ENCODE measurements at regions not wholly inside any gene's neighbourhood (a gene's known extent, or its start where the extent isn't known, plus 50 kb on each side); places are given as distances from the start of the nearest gene placed in this dataset.

DNA sequence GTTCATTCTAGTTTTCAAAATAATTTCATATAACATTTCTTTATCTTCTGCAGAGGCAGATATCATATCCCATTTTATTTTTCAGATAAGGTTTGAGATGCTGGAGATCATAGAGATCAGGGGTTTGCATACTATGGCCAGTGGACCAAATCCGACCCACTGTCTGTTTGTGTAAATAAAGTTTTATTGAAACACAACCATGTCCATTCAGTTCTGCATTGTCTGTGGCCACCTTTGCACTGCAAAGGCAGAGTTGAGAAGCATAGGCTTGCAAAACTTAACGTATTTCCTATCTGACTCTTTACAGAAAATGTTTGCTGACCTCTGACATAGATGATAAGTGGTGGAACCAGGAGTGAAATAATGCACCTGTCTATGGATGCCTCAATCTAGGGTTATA, 63.9 kb upstream of the SOD3 start:
- H3K27ac ChIP-seq: no peak overlapping the region
- no peak for TF ChIP-seq EZH2 (IDR thresholded peaks at IDR 0.05; ENCODE audit: borderline replicate concordance)
- TF ChIP-seq, protein P1, sequence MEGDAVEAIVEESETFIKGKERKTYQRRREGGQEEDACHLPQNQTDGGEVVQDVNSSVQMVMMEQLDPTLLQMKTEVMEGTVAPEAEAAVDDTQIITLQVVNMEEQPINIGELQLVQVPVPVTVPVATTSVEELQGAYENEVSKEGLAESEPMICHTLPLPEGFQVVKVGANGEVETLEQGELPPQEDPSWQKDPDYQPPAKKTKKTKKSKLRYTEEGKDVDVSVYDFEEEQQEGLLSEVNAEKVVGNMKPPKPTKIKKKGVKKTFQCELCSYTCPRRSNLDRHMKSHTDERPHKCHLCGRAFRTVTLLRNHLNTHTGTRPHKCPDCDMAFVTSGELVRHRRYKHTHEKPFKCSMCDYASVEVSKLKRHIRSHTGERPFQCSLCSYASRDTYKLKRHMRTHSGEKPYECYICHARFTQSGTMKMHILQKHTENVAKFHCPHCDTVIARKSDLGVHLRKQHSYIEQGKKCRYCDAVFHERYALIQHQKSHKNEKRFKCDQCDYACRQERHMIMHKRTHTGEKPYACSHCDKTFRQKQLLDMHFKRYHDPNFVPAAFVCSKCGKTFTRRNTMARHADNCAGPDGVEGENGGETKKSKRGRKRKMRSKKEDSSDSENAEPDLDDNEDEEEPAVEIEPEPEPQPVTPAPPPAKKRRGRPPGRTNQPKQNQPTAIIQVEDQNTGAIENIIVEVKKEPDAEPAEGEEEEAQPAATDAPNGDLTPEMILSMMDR (IDR thresholded peaks at IDR 0.05; ENCODE audit: poor library complexity): no peak
- no peak overlapping the region for H3K4me2 ChIP-seq
- H4K20me1 ChIP-seq (ENCODE audit: insufficient read depth, poor library complexity, severe bottlenecking): no peaks in the 10 kb centered on the region
- no peaks in the 10 kb centered on the region for H3K9me3 ChIP-seq (ENCODE audit: low read depth)
- H3K4me3 ChIP-seq: no peak overlapping the region
- no peaks in the 10 kb centered on the region for H3K4me1 ChIP-seq (ENCODE audit: insufficient read depth)
- H2AFZ ChIP-seq: no peak overlapping the region
- WGBS (ENCODE audit: low lambda C conversion rate, missing lambda C conversion rate): 74% methylated on average over 2 of the region's 2 CpGs
- H3K36me3 ChIP-seq (replicated peaks; ENCODE audit: insufficient read depth, low read depth): no peaks in the 10 kb centered on the region
- H3K27me3 ChIP-seq: no peaks in the 10 kb centered on the region
- no peak for DNase-seq (ENCODE audit: low spot score)
- no peaks in the 10 kb centered on the region for H3K79me2 ChIP-seq
- H3K9me2 ChIP-seq (replicated peaks; ENCODE audit: insufficient read depth): no peaks in the 10 kb centered on the region

DNA sequence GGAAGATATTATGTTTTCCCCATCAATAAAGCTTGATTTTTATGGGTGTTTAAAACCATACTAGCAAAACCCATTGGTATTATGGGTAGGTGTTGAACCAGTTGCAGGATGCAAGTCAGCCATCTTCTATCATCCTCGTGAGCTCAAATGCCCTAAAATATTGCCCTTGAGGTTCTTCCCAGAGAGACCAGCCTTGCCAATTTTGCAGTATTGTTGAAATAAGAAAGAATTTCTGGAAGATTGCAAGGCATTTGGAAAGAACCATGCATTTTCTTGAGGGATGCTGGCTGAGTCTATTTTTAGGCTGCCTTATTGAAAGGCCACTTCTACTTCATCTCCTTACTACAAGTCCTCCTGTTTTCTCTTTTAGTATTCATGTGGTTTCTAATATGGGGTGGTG, 60.9 kb upstream of the SOD3 start:
- no peaks in the 10 kb centered on the region for H3K27me3 ChIP-seq
- H3K79me2 ChIP-seq: no peaks in the 10 kb centered on the region
- H3K27ac ChIP-seq: no peak overlapping the region
- no peak for TF ChIP-seq EZH2 (IDR thresholded peaks at IDR 0.05; ENCODE audit: borderline replicate concordance)
- TF ChIP-seq, protein P1 (IDR thresholded peaks at IDR 0.05; ENCODE audit: poor library complexity): no peak
- TF ChIP-seq EZH2phosphoT487 (IDR thresholded peaks at IDR 0.05; ENCODE audit: low read depth, severe bottlenecking, unreplicated experiment): no peak
- WGBS (ENCODE audit: low lambda C conversion rate, missing lambda C conversion rate): 95% methylated on average over 1 of the region's 1 CpG
- no peak overlapping the region for H2AFZ ChIP-seq
- no peaks in the 10 kb centered on the region for H3K9me3 ChIP-seq (ENCODE audit: low read depth)
- H3K4me1 ChIP-seq (ENCODE audit: insufficient read depth): no peaks in the 10 kb centered on the region
- no peaks in the 10 kb centered on the region for H4K20me1 ChIP-seq (ENCODE audit: insufficient read depth, poor library complexity, severe bottlenecking)
- no peak overlapping the region for H3K4me2 ChIP-seq
- no peaks in the 10 kb centered on the region for H3K9me2 ChIP-seq (replicated peaks; ENCODE audit: insufficient read depth)
- DNase-seq (ENCODE audit: low spot score): no peak
- no peak overlapping the region for H3K4me3 ChIP-seq
- H3K36me3 ChIP-seq (replicated peaks; ENCODE audit: insufficient read depth, low read depth): no peaks in the 10 kb centered on the region

DNA sequence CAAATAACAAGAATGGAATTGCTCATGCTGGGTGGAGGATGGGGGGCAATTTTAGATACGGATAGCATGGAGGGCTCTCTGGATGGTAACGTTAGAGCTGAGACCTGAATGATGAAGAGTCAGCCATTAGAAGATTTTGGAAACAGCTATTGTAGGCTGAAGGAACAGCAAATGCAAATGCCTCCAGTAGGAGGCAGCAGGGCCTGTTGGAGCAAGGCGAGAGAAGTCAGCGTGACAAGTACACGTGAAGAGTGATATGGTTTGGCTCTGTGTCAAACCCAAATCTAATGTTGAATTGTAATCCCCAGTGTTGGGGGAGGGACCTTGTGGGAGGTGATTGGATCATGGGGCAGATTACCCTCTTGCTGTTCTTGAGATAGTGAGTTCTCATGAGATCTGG, 59.3 kb upstream of the SOD3 start:
- no peaks in the 10 kb centered on the region for H3K9me3 ChIP-seq (ENCODE audit: low read depth)
- no peaks in the 10 kb centered on the region for H3K79me2 ChIP-seq
- H3K4me1 ChIP-seq (ENCODE audit: insufficient read depth): no peaks in the 10 kb centered on the region
- H3K9me2 ChIP-seq (replicated peaks; ENCODE audit: insufficient read depth): no peaks in the 10 kb centered on the region
- no peak overlapping the region for H3K27ac ChIP-seq
- H3K36me3 ChIP-seq (replicated peaks; ENCODE audit: insufficient read depth, low read depth): no peaks in the 10 kb centered on the region
- TF ChIP-seq EZH2phosphoT487 (IDR thresholded peaks at IDR 0.05; ENCODE audit: low read depth, severe bottlenecking, unreplicated experiment) (no peak), EZH2 (IDR thresholded peaks at IDR 0.05; ENCODE audit: borderline replicate concordance) (no peak)
- TF ChIP-seq, protein P1 (IDR thresholded peaks at IDR 0.05; ENCODE audit: poor library complexity): no peak
- H2AFZ ChIP-seq: no peak overlapping the region
- H3K27me3 ChIP-seq: no peaks in the 10 kb centered on the region
- H3K4me2 ChIP-seq: no peak overlapping the region
- WGBS (ENCODE audit: low lambda C conversion rate, missing lambda C conversion rate): 65% methylated on average over 5 of the region's 5 CpGs
- no peak for DNase-seq (ENCODE audit: low spot score)
- no peak overlapping the region for H3K4me3 ChIP-seq
- H4K20me1 ChIP-seq (ENCODE audit: insufficient read depth, poor library complexity, severe bottlenecking): no peaks in the 10 kb centered on the region

DNA sequence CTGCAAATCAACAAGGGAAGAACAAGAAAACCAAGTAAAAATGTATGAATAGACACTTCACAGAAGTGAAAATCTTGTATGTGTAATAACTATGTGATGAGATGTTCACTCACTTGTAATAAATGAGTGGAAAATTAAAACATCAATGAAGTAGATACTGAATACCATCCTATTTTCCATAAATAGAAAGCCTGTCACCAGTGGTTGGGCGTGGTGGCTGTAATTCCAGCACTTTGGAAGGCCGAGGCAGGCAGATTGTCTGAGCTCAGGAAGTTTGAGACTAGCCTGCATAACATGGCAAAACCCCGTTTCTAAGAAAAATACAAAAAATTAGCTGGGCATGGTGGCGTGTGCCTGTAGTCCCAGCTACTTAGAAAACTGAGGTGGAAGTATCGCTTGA, 53.5 kb upstream of the SOD3 start:
- no peak overlapping the region for H3K4me3 ChIP-seq
- H4K20me1 ChIP-seq (ENCODE audit: insufficient read depth, poor library complexity, severe bottlenecking): no peaks in the 10 kb centered on the region
- 90% methylated on average over 5 of the region's 5 CpGs for WGBS (ENCODE audit: low lambda C conversion rate, missing lambda C conversion rate)
- H3K4me1 ChIP-seq (ENCODE audit: insufficient read depth): no peaks in the 10 kb centered on the region
- DNase-seq (ENCODE audit: low spot score): no peak
- TF ChIP-seq, protein P1 (IDR thresholded peaks at IDR 0.05; ENCODE audit: poor library complexity): no peak
- no peaks in the 10 kb centered on the region for H3K79me2 ChIP-seq
- no peaks in the 10 kb centered on the region for H3K36me3 ChIP-seq (replicated peaks; ENCODE audit: insufficient read depth, low read depth)
- no peak overlapping the region for H3K27ac ChIP-seq
- H3K27me3 ChIP-seq: no peaks in the 10 kb centered on the region
- H3K4me2 ChIP-seq: no peak overlapping the region
- H2AFZ ChIP-seq: no peak overlapping the region
- no peaks in the 10 kb centered on the region for H3K9me2 ChIP-seq (replicated peaks; ENCODE audit: insufficient read depth)
- H3K9me3 ChIP-seq (ENCODE audit: low read depth): no peaks in the 10 kb centered on the region

Measured in hepatocyte (in vitro differentiated cells).